ENCODE measurements at regions not wholly inside any gene's neighbourhood (a gene's known extent, or its start where the extent isn't known, plus 50 kb on each side); places are given as distances from the start of the nearest gene placed in this dataset.

DNA sequence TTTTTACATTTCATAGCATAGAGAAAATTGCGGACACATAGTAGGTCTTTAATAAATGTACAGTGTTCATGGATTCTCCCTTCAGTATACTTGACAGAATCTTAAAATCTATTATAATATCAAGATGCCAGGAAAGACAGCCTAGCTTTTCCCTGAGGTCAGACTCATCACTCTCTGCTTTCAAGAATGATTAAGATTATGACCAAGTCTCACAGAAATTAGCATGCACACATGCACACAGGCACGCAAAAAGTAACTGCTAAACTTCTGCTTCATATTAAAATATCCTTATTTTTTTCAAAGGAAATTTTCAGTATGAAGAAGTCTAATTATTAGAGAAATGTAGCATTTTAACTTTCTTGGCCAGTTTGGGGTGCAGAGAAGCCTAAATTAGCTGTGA is 493.8 kb upstream of the NECTIN3 start:
- no peak overlapping the region for H3K9ac ChIP-seq (ENCODE audit: control insufficient read depth, insufficient read depth, low read length)
- no peak overlapping the region for H2AFZ ChIP-seq (ENCODE audit: control insufficient read depth, low read depth, low read length)
- no TSS peak for BruUV-seq (replicated peaks)
- no peaks in the 10 kb centered on the region for H4K20me1 ChIP-seq (ENCODE audit: control insufficient read depth, insufficient read depth)
- ChIA-PET RAD21 (ENCODE audit: unreplicated experiment) (no interaction called here), POLR2A (no interaction called here), CTCF (no interaction called here), SMC1A (ENCODE audit: uncharacterized antibody, unreplicated experiment) (no interaction called here)
- H3K36me3 ChIP-seq (ENCODE audit: control insufficient read depth in 2 of 2, insufficient read depth in 2 of 2, low read length in 1 of 2), result no peaks in the 10 kb centered on the region
- DNase-seq (ENCODE audit: low read depth, low spot score), result no peak
- no peak for FAIRE-seq
- TF ChIP-seq IRF4 (IDR thresholded peaks at IDR 0.05; ENCODE audit: low read depth, low read length) (no peak), ZBED1 (IDR thresholded peaks at IDR 0.05; ENCODE audit: borderline replicate concordance) (no peak), KLF5 (IDR thresholded peaks at IDR 0.05; ENCODE audit: partially characterized antibody) (no peak), MEF2B (IDR thresholded peaks at IDR 0.05; ENCODE audit: partially characterized antibody, poor library complexity, severe bottlenecking) (no peak), YBX1 (IDR thresholded peaks at IDR 0.05) (no peak), BCL11A (IDR thresholded peaks at IDR 0.05; ENCODE audit: low read depth, low read length) (no peak), MTA2 (IDR thresholded peaks at IDR 0.05; ENCODE audit: low read depth) (no peak), ZSCAN29 (IDR thresholded peaks at IDR 0.05) (no peak), HCFC1 (IDR thresholded peaks at IDR 0.05; ENCODE audit: low read length) (no peak), ZNF274 (IDR thresholded peaks at IDR 0.05; ENCODE audit: insufficient read depth, insufficient read length) (no peak), SUZ12 (IDR thresholded peaks at IDR 0.05; ENCODE audit: unreplicated experiment) (no peak)
- TF ChIP-seq, protein P1, sequence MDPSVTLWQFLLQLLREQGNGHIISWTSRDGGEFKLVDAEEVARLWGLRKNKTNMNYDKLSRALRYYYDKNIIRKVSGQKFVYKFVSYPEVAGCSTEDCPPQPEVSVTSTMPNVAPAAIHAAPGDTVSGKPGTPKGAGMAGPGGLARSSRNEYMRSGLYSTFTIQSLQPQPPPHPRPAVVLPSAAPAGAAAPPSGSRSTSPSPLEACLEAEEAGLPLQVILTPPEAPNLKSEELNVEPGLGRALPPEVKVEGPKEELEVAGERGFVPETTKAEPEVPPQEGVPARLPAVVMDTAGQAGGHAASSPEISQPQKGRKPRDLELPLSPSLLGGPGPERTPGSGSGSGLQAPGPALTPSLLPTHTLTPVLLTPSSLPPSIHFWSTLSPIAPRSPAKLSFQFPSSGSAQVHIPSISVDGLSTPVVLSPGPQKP (IDR thresholded peaks at IDR 0.05; ENCODE audit: low read depth, low read length), result no peak
- TF ChIP-seq, protein P2, sequence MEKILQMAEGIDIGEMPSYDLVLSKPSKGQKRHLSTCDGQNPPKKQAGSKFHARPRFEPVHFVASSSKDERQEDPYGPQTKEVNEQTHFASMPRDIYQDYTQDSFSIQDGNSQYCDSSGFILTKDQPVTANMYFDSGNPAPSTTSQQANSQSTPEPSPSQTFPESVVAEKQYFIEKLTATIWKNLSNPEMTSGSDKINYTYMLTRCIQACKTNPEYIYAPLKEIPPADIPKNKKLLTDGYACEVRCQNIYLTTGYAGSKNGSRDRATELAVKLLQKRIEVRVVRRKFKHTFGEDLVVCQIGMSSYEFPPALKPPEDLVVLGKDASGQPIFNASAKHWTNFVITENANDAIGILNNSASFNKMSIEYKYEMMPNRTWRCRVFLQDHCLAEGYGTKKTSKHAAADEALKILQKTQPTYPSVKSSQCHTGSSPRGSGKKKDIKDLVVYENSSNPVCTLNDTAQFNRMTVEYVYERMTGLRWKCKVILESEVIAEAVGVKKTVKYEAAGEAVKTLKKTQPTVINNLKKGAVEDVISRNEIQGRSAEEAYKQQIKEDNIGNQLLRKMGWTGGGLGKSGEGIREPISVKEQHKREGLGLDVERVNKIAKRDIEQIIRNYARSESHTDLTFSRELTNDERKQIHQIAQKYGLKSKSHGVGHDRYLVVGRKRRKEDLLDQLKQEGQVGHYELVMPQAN (conservative IDR thresholded peaks at IDR 0.05), result no peak
- TF ChIP-seq, protein P3, sequence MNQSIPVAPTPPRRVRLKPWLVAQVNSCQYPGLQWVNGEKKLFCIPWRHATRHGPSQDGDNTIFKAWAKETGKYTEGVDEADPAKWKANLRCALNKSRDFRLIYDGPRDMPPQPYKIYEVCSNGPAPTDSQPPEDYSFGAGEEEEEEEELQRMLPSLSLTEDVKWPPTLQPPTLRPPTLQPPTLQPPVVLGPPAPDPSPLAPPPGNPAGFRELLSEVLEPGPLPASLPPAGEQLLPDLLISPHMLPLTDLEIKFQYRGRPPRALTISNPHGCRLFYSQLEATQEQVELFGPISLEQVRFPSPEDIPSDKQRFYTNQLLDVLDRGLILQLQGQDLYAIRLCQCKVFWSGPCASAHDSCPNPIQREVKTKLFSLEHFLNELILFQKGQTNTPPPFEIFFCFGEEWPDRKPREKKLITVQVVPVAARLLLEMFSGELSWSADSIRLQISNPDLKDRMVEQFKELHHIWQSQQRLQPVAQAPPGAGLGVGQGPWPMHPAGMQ (IDR thresholded peaks at IDR 0.05; ENCODE audit: borderline replicate concordance), result no peak
- no peaks in the 10 kb centered on the region for H3K4me1 ChIP-seq (ENCODE audit: control insufficient read depth, insufficient read depth, low read length)
- no peaks in the 10 kb centered on the region for H3K9me3 ChIP-seq (replicated peaks; ENCODE audit: control insufficient read depth, insufficient read depth, low read length)
- no peak overlapping the region for H3K27ac ChIP-seq (ENCODE audit: control insufficient read depth, insufficient read depth)
- in situ Hi-C loops (cut with MboI), result no loop called here
- no peak for ATAC-seq
- H3K79me2 ChIP-seq (ENCODE audit: control insufficient read depth, insufficient read depth, low read length), result no peaks in the 10 kb centered on the region
- no peak overlapping the region for H3K4me3 ChIP-seq
- H3K4me2 ChIP-seq (ENCODE audit: control insufficient read depth, insufficient read depth), result no peak overlapping the region
- H3K27me3 ChIP-seq (replicated peaks in 1 of 2; ENCODE audit: control insufficient read depth in 2 of 2, insufficient read depth in 2 of 2, low read length in 1 of 2), result no peaks in the 10 kb centered on the region
- intact Hi-C loops (cut with micrococcal nuclease; ENCODE audit: unreplicated experiment), result no loop called here
- 46% methylated on average over 2 of the region's 2 CpGs for WGBS (ENCODE audit: insufficient coverage, insufficient replicate concordance, low lambda C conversion rate, missing lambda C conversion rate)

Data from GM12878 (cell line).